ENCODE measurements at regions not wholly inside any gene's neighbourhood (a gene's known extent, or its start where the extent isn't known, plus 50 kb on each side); places are given as distances from the start of the nearest gene placed in this dataset.

DNA sequence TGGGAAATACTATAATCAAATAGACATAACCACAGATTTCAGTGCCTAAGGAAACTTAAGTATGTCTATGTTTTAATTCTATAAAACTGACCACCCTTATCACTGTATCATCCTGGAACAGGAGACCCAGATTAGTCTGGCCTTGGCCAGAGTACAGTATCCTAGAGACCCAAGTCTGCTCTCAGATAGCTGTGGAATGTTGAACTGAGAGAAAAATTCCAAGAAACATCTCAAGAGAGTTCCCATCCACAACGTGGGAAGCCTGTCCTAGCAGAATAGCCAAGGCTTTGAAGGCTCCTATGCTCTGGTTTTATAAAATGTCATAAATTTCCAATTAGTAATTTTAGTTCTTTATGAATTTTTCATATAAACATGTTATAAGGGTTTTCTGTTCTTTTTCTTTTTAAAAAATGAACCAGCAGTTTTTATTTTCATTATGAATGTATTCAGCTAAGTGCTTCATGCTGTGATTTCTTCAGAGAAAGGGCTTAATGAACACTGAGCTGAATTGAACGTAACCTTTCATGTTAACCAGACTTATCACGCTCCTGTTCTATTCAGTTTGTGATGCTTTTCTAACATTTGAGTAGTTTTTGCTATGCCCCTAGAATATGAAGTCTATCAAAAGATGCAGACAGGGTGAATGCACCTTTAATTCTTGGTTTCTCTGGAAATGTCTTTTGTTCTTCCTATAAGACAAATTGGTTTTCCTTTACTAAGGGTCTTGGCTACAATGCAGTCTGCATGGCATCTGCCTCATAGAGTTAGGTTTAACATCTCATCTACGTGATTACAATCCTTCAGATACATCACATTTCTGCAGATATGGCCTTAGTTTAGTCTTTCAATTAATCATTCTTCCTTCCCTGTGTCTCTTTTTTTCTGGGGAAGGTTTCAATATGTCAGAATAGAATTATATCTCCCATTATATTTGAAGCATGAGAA, 230.8 kb downstream of the CYLC2 start:
- no peaks in the 10 kb centered on the region for H3K9me3 ChIP-seq (ENCODE audit: insufficient read depth in 2 of 2, low read depth in 1 of 2, low read length in 1 of 2)
- no peak overlapping the region for H4K91ac ChIP-seq (replicated peaks; ENCODE audit: insufficient read length, low read length)
- H3K56ac ChIP-seq (replicated peaks; ENCODE audit: insufficient read length, low read depth, low read length): no peak overlapping the region
- TF ChIP-seq EP300 (IDR thresholded peaks at IDR 0.05; ENCODE audit: borderline replicate concordance in 1 of 2, low read depth in 2 of 2, low read length in 2 of 2) (no peak), GABPA (IDR thresholded peaks at IDR 0.05; ENCODE audit: borderline replicate concordance, insufficient read depth, low read length) (no peak)
- no peak for FAIRE-seq
- no peak for DNase-seq (ENCODE audit: low read depth in 1 of 2, low spot score in 2 of 2)
- H3K4me1 ChIP-seq (replicated peaks in 1 of 4; ENCODE audit: control insufficient read depth in 3 of 4, insufficient read depth in 4 of 4, low read length in 3 of 4): no peaks in the 10 kb centered on the region
- no peaks in the 10 kb centered on the region; the same call in 1 of the 2 replicates for H3K23me2 ChIP-seq (ENCODE audit: low read depth, low read length)
- H3K79me1 ChIP-seq (ENCODE audit: low read depth, low read length): no peaks in the 10 kb centered on the region
- no peaks in the 10 kb centered on the region for H4K20me1 ChIP-seq (replicated peaks in 1 of 2; ENCODE audit: control insufficient read depth in 1 of 2, insufficient read depth in 2 of 2, low read length in 2 of 2)
- no peak overlapping the region for H3K4me2 ChIP-seq (ENCODE audit: insufficient read depth in 1 of 2, low read depth in 2 of 2, low read length in 2 of 2)
- H3K23ac ChIP-seq (ENCODE audit: insufficient read length): no peak overlapping the region
- CTCF ChIA-PET (ENCODE audit: partially characterized antibody): no interaction called here
- no peak overlapping the region for H2AK5ac ChIP-seq (ENCODE audit: low read depth, low read length)
- no peak overlapping the region for H2BK120ac ChIP-seq (replicated peaks; ENCODE audit: low read depth, low read length)
- no peaks in the 10 kb centered on the region for H3K79me2 ChIP-seq (ENCODE audit: control insufficient read depth in 1 of 2, insufficient read depth in 2 of 2, low read length in 2 of 2)
- H3K14ac ChIP-seq (ENCODE audit: insufficient read length): no peak overlapping the region
- no peak overlapping the region for H2BK15ac ChIP-seq (ENCODE audit: low read length)
- no peak overlapping the region for H3K4ac ChIP-seq (replicated peaks; ENCODE audit: insufficient read length, low read depth, low read length)
- H3K27me3 ChIP-seq (replicated peaks in 1 of 4; ENCODE audit: control insufficient read depth in 3 of 4, extremely low read depth in 1 of 4, insufficient read depth in 3 of 4, low read length in 3 of 4): no peaks in the 10 kb centered on the region
- no peak overlapping the region for H3K9ac ChIP-seq (replicated peaks in 1 of 4; ENCODE audit: extremely low read depth in 1 of 4, low read depth in 3 of 4, low read length in 3 of 4)
- no peak overlapping the region for H3K18ac ChIP-seq (ENCODE audit: extremely low read depth, low read length)
- no peak overlapping the region for H2BK5ac ChIP-seq (ENCODE audit: low read depth, low read length)
- POLR2A ChIA-PET (ENCODE audit: partially characterized antibody): no interaction called here
- H4K8ac ChIP-seq (ENCODE audit: extremely low read depth, insufficient read depth, low read length): no peak overlapping the region
- H3K36me3 ChIP-seq (ENCODE audit: control insufficient read depth in 2 of 4, insufficient read depth in 4 of 4, low read length in 3 of 4): no peaks in the 10 kb centered on the region
- 83% methylated on average over 4 of the region's 4 CpGs; no CpG with 5 or more reads in 1 of the 2 experiments for WGBS, 2 experiments (ENCODE audit: extremely low coverage in 1 of 2, insufficient coverage in 1 of 2, insufficient read length in 1 of 2, insufficient replicate concordance in 2 of 2, low coverage in 1 of 2, low lambda C conversion rate in 2 of 2, missing lambda C conversion rate in 1 of 2)
- no peak overlapping the region for H4K5ac ChIP-seq (ENCODE audit: insufficient read length, low read depth, low read length)
- H2BK12ac ChIP-seq (ENCODE audit: low read depth, low read length): no peak overlapping the region
- H3K27ac ChIP-seq (ENCODE audit: low read depth, low read length): no peak overlapping the region
- H2AFZ ChIP-seq (ENCODE audit: low read length): no peak overlapping the region
- H2BK20ac ChIP-seq (ENCODE audit: low read length): no peak overlapping the region
- H3K4me3 ChIP-seq (ENCODE audit: extremely low read depth in 1 of 4, insufficient read depth in 2 of 4, low read depth in 3 of 4, low read length in 4 of 4): no peak overlapping the region
